Left cardiac atrium (tissue), 4 donors: ENCODE measurements at regions not wholly inside any gene's neighbourhood (a gene's known extent, or its start where the extent isn't known, plus 50 kb on each side); places are given as distances from the start of the nearest gene placed in this dataset.
A peak's percentile ranks its signal among the peaks of the same experiment; 100 is the strongest.
"Not testable (repeated sequence)": the region's sequence is repeated elsewhere in the genome, so short reads cannot be mapped to it uniquely, and the experiment has no call there.

Experiments used
- ATAC-seq, 2 donors: fragments of 200-7000 bp; cut with Tn5 transposase; one replicate each; pipeline ENCODE4 v1.9.1; 2020; ENCODE audit warnings: mild to moderate bottlenecking in 2 of 2, moderate library complexity in 2 of 2
- DNase-seq: peaks from one replicate; pipeline ENCODE4 v3.0.0-alpha.2; 2020
- intact Hi-C, 2 donors: fragments of 100-400 bp; cut with DNase I; formaldehyde crosslinking; loops; one replicate each; pipeline versions ENCODE4 v1.14.1 to v1.15.1; 2022 to 2023
- donor health status: DM: no; HTN: yes; CAD: no.
- donor health status: DM: no; HTN: yes; CAD: no; lungs with severe emphysema.
- donor health status: DM: yes; HTN: yes; CAD: no.
- donor health status: Dilated cardiomyopathy.

- intact Hi-C loops: no loop called here
- no peak for ATAC-seq
- no peak for DNase-seq
Observed at GRCh38 chr4:40681600-40681999, 51.9 kb upstream of the RBM47 start.

GRCh38 chr4:40682290-40683101, 52.8 kb upstream of the RBM47 start:
- intact Hi-C loops: no loop called here
- DNase-seq (no peak), ATAC-seq (no peak)

GRCh38 chr4:40683536-40684145, 54.0 kb upstream of the RBM47 start:
- DNase-seq, intact Hi-C loops: not testable (repeated sequence)
- ATAC-seq: peak in 1 of 2 donors; percentile 53

- intact Hi-C loops: no loop called here
- no peak for DNase-seq
- no peak for ATAC-seq
Observed at GRCh38 chr4:40684404-40684803, 54.7 kb upstream of the RBM47 start.

- intact Hi-C loops: no loop called here
- no peak for ATAC-seq
- DNase-seq: no peak
Observed at GRCh38 chr4:40685300-40685699, 55.6 kb upstream of the RBM47 start.

GRCh38 chr4:40686081-40686913, 56.6 kb upstream of the RBM47 start:
- intact Hi-C loops: no loop called here
- no peak for ATAC-seq
- DNase-seq: no peak

GRCh38 chr4:40687676-40688389, 58.2 kb upstream of the RBM47 start:
- ATAC-seq (no peak), DNase-seq (no peak)
- intact Hi-C loops: no loop called here

- no peak for ATAC-seq
- intact Hi-C loops: no loop called here
- DNase-seq: no peak
Observed at GRCh38 chr4:40688446-40689095, 58.9 kb upstream of the RBM47 start.

- intact Hi-C loops: no loop called here
- DNase-seq: no peak
- ATAC-seq: no peak
Observed at GRCh38 chr4:40693946-40694345, 55.8 kb upstream of the NSUN7 start.

- DNase-seq, intact Hi-C loops, ATAC-seq: not testable (repeated sequence)
Observed at GRCh38 chr4:40697476-40697875, 52.3 kb upstream of the NSUN7 start.

- ATAC-seq (no peak), DNase-seq (no peak)
- intact Hi-C loops: no loop called here
Observed at GRCh38 chr4:40698733-40699132, 51.0 kb upstream of the NSUN7 start.

- DNase-seq (no peak), ATAC-seq (no peak)
- intact Hi-C loops: no loop called here
Observed at GRCh38 chr4:40699648-40700047, 50.1 kb upstream of the NSUN7 start.
